ENCODE measurements at regions not wholly inside any gene's neighbourhood (a gene's known extent, or its start where the extent isn't known, plus 50 kb on each side); places are given as distances from the start of the nearest gene placed in this dataset.

GRCh38 chr20:51135926-51136715, 113.2 kb upstream of the KCNG1 start:
- no peak overlapping the region for H3K9ac ChIP-seq (replicated peaks; ENCODE audit: extremely low read depth, insufficient read depth, low read length)
- H3K36me3 ChIP-seq (ENCODE audit: control insufficient read depth in 2 of 2, extremely low read depth in 1 of 2, insufficient read depth in 2 of 2, low read length in 2 of 2): no peaks in the 10 kb centered on the region
- no peak for TF ChIP-seq FOS (IDR thresholded peaks at IDR 0.05; ENCODE audit: borderline replicate concordance, insufficient read depth, low read length)
- TF ChIP-seq CTCF (IDR thresholded peaks at IDR 0.05; ENCODE audit: extremely low read depth in 1 of 2, insufficient read depth in 1 of 2, low read depth in 1 of 2, low read length in 2 of 2): no peak
- TF ChIP-seq GATA2 (IDR thresholded peaks at IDR 0.05; ENCODE audit: insufficient read depth, insufficient read length, low read depth, low read length): no peak
- no peak for TF ChIP-seq MYC (IDR thresholded peaks at IDR 0.05; ENCODE audit: low read depth, low read length)
- TF ChIP-seq POLR2AphosphoS5 (IDR thresholded peaks at IDR 0.05; ENCODE audit: insufficient read depth, low read depth, low read length): no peak
- TF ChIP-seq JUN (IDR thresholded peaks at IDR 0.05; ENCODE audit: borderline replicate concordance, insufficient read depth, insufficient read length, low read depth): no peak
- no peak for TF ChIP-seq MAX (IDR thresholded peaks at IDR 0.05; ENCODE audit: insufficient read depth, insufficient read length)
- no peak for TF ChIP-seq EZH2 (IDR thresholded peaks at IDR 0.05; ENCODE audit: borderline replicate concordance, low read depth, low read length, severe bottlenecking)
- no peak for TF ChIP-seq POLR2A (IDR thresholded peaks at IDR 0.05; ENCODE audit: low read depth, low read length)
- DNase-seq (ENCODE audit: low read depth, low spot score): peak; percentile 40
- intact Hi-C loops (cut with micrococcal nuclease) (no loop called here), dilution Hi-C loops (cut with MboI; ENCODE audit: extremely low pct_ligation_motif_present, low sequenced_read_pairs) (no loop called here)
- H3K4me3 ChIP-seq (replicated peaks in 1 of 3; ENCODE audit: insufficient read depth in 1 of 3, low read depth in 1 of 3, low read length in 3 of 3): no peak overlapping the region
- no peak overlapping the region for H3K4me2 ChIP-seq (ENCODE audit: insufficient read depth, low read length)
- no peaks in the 10 kb centered on the region for H3K9me3 ChIP-seq (replicated peaks; ENCODE audit: control insufficient read depth, insufficient read depth, low read length)
- no peaks in the 10 kb centered on the region for H3K79me2 ChIP-seq (ENCODE audit: control insufficient read depth, insufficient read depth, low read length)
- peaks cover 0 to 2% of the 10 kb centered on the region in 2 experiments for H3K27me3 ChIP-seq (ENCODE audit: control insufficient read depth in 2 of 2, insufficient read depth in 2 of 2, low read length in 2 of 2)
- BruUV-seq (replicated peaks): no TSS peak
- CTCF ChIA-PET: interaction anchor here (0.6 to 1.1 kb wide), 2 partner anchors 12 to 51 kb away, joined by 3 read pairs; no protein-coding TSS in a partner anchor
- no peak overlapping the region for H2AFZ ChIP-seq (ENCODE audit: low read depth, low read length)
- no peaks in the 10 kb centered on the region for H4K20me1 ChIP-seq (replicated peaks; ENCODE audit: control insufficient read depth, extremely low read depth, insufficient read depth, low read length)
- no peak overlapping the region for H3K27ac ChIP-seq (ENCODE audit: insufficient read depth, low read depth, low read length)
- H3K9me1 ChIP-seq (replicated peaks; ENCODE audit: control insufficient read depth, extremely low read depth, insufficient read depth, low read length): no peaks in the 10 kb centered on the region
- no peaks in the 10 kb centered on the region for H3K4me1 ChIP-seq (ENCODE audit: control insufficient read depth, extremely low read depth, insufficient read depth, low read length)
- POLR2A ChIA-PET: no interaction called here
- FAIRE-seq: no peak
